ENCODE measurements at regions not wholly inside any gene's neighbourhood (a gene's known extent, or its start where the extent isn't known, plus 50 kb on each side); places are given as distances from the start of the nearest gene placed in this dataset.
"Not testable (repeated sequence)": the region's sequence is repeated elsewhere in the genome, so short reads cannot be mapped to it uniquely, and the experiment has no call there.

GRCh38 chr17:5763595-5764306 is 179.4 kb upstream of the NLRP1 start:
- no peak for DNase-seq
- Histone ChIP-seq H3K27ac (no peak overlapping the region), H3K9me2 (ENCODE audit: insufficient read depth) (no peaks in the 10 kb centered on the region), H3K79me2 (ENCODE audit: low read depth) (no peaks in the 10 kb centered on the region), H3K27me3 (ENCODE audit: insufficient read depth, low read depth) (peaks cover 95% of the 10 kb centered on the region), H3K9me3 (ENCODE audit: insufficient read depth, low read depth) (no peaks in the 10 kb centered on the region), H3K4me3 (no peak overlapping the region), H3K4me1 (replicated peaks; ENCODE audit: insufficient read depth) (no peaks in the 10 kb centered on the region), H3F3A (ENCODE audit: insufficient read depth, low read depth) (no peaks in the 10 kb centered on the region), H3K4me2 (no peak overlapping the region), H3K36me3 (ENCODE audit: low read depth) (no peaks in the 10 kb centered on the region), H2AFZ (no peak overlapping the region), H4K20me1 (ENCODE audit: insufficient read depth) (no peaks in the 10 kb centered on the region)
- CTCF ChIA-PET, result no interaction called here
- intact Hi-C loops (cut with micrococcal nuclease; ENCODE audit: unreplicated experiment), result no loop called here
- no TSS peak for BruUV-seq (replicated peaks)
- TF ChIP-seq EZH2 (IDR thresholded peaks at IDR 0.05; ENCODE audit: low read depth) (no peak), CTCF (conservative IDR thresholded peaks at IDR 0.05) (no peak)
- POLR2A ChIA-PET (ENCODE audit: unreplicated experiment), result no interaction called here

GRCh38 chr17:5769593-5770354 is 185.5 kb upstream of the NLRP1 start:
- H3K36me3 ChIP-seq (ENCODE audit: low read depth), result no peaks in the 10 kb centered on the region
- no peak overlapping the region for H3K4me2 ChIP-seq
- H3K27ac ChIP-seq, result no peak overlapping the region
- H3K79me2 ChIP-seq (ENCODE audit: low read depth), result no peaks in the 10 kb centered on the region
- intact Hi-C loops (cut with micrococcal nuclease; ENCODE audit: unreplicated experiment), result no loop called here
- no peaks in the 10 kb centered on the region for H3F3A ChIP-seq (ENCODE audit: insufficient read depth, low read depth)
- ChIA-PET CTCF (no interaction called here), POLR2A (ENCODE audit: unreplicated experiment) (no interaction called here)
- no peaks in the 10 kb centered on the region for H3K9me2 ChIP-seq (ENCODE audit: insufficient read depth)
- BruUV-seq (replicated peaks), result no TSS peak
- H4K20me1 ChIP-seq (ENCODE audit: insufficient read depth), result no peaks in the 10 kb centered on the region
- H3K4me1 ChIP-seq (replicated peaks; ENCODE audit: insufficient read depth), result no peaks in the 10 kb centered on the region
- no peak overlapping the region for H2AFZ ChIP-seq
- no peaks in the 10 kb centered on the region for H3K9me3 ChIP-seq (ENCODE audit: insufficient read depth, low read depth)
- H3K4me3 ChIP-seq, result no peak overlapping the region
- H3K27me3 ChIP-seq (ENCODE audit: insufficient read depth, low read depth), result peaks cover 76% of the 10 kb centered on the region
- no peak for DNase-seq
- TF ChIP-seq EZH2 (IDR thresholded peaks at IDR 0.05; ENCODE audit: low read depth), result no peak; the same call in 1 of the 2 replicates
- no peak for TF ChIP-seq CTCF (conservative IDR thresholded peaks at IDR 0.05)

GRCh38 chr17:5770441-5771270 is 186.3 kb upstream of the NLRP1 start:
- TF ChIP-seq CTCF (conservative IDR thresholded peaks at IDR 0.05) (no peak), EZH2 (IDR thresholded peaks at IDR 0.05; ENCODE audit: low read depth) (no peak)
- intact Hi-C loops (cut with micrococcal nuclease; ENCODE audit: unreplicated experiment), result no loop called here
- H3K4me3 ChIP-seq, result no peak overlapping the region
- H3K9me3 ChIP-seq (ENCODE audit: insufficient read depth, low read depth), result no peaks in the 10 kb centered on the region
- H3F3A ChIP-seq (ENCODE audit: insufficient read depth, low read depth), result no peaks in the 10 kb centered on the region
- CTCF ChIA-PET, result interaction anchor here (0.6 kb wide), 1 partner anchor 1433 kb away, joined by 4 read pairs; no protein-coding TSS in a partner anchor
- no peak overlapping the region for H2AFZ ChIP-seq
- no peak for DNase-seq
- peaks cover 78% of the 10 kb centered on the region for H3K27me3 ChIP-seq (ENCODE audit: insufficient read depth, low read depth)
- H3K4me1 ChIP-seq (replicated peaks; ENCODE audit: insufficient read depth), result 0 out of 2 replicates have a peak, but pooled peaks cover 1% of the 10 kb centered on the region
- no peak overlapping the region for H3K4me2 ChIP-seq
- H3K79me2 ChIP-seq (ENCODE audit: low read depth), result no peaks in the 10 kb centered on the region
- no peaks in the 10 kb centered on the region; the same call in 1 of the 2 replicates for H4K20me1 ChIP-seq (ENCODE audit: insufficient read depth)
- POLR2A ChIA-PET (ENCODE audit: unreplicated experiment), result no interaction called here
- no peaks in the 10 kb centered on the region for H3K36me3 ChIP-seq (ENCODE audit: low read depth)
- no peak overlapping the region for H3K27ac ChIP-seq
- no TSS peak for BruUV-seq (replicated peaks)
- H3K9me2 ChIP-seq (ENCODE audit: insufficient read depth), result no peaks in the 10 kb centered on the region

GRCh38 chr17:5771271-5771577 is 186.9 kb upstream of the NLRP1 start:
- H2AFZ ChIP-seq; H3K4me3 ChIP-seq; H3K36me3 ChIP-seq (ENCODE audit: low read depth); intact Hi-C loops (cut with micrococcal nuclease; ENCODE audit: unreplicated experiment); H3K79me2 ChIP-seq (ENCODE audit: low read depth); H3K4me1 ChIP-seq (replicated peaks; ENCODE audit: insufficient read depth); BruUV-seq (replicated peaks); DNase-seq; POLR2A ChIA-PET (ENCODE audit: unreplicated experiment); H3K9me3 ChIP-seq (ENCODE audit: insufficient read depth, low read depth); H3K4me2 ChIP-seq; H3K27ac ChIP-seq; H3F3A ChIP-seq (ENCODE audit: insufficient read depth, low read depth); H3K9me2 ChIP-seq (ENCODE audit: insufficient read depth); H4K20me1 ChIP-seq (ENCODE audit: insufficient read depth): not testable (repeated sequence)
- CTCF ChIA-PET, result interaction anchor here (0.6 kb wide), 1 partner anchor 1432 kb away, joined by 4 read pairs; no protein-coding TSS in a partner anchor
- H3K27me3 ChIP-seq (ENCODE audit: insufficient read depth, low read depth), result peaks cover 73% of the 10 kb centered on the region

- peaks cover 65% of the 10 kb centered on the region for H3K27me3 ChIP-seq (ENCODE audit: insufficient read depth, low read depth)
- H3K79me2 ChIP-seq (ENCODE audit: low read depth); H3K4me2 ChIP-seq; H3K9me3 ChIP-seq (ENCODE audit: insufficient read depth, low read depth); H3K27ac ChIP-seq; H3K36me3 ChIP-seq (ENCODE audit: low read depth); H3K9me2 ChIP-seq (ENCODE audit: insufficient read depth); H3K4me3 ChIP-seq; H3F3A ChIP-seq (ENCODE audit: insufficient read depth, low read depth); DNase-seq; CTCF ChIA-PET; intact Hi-C loops (cut with micrococcal nuclease; ENCODE audit: unreplicated experiment); H4K20me1 ChIP-seq (ENCODE audit: insufficient read depth); H3K4me1 ChIP-seq (replicated peaks; ENCODE audit: insufficient read depth); BruUV-seq (replicated peaks); H2AFZ ChIP-seq: not testable (repeated sequence)
- POLR2A ChIA-PET (ENCODE audit: unreplicated experiment), result interaction anchor here (0.7 kb wide), 1 partner anchor 1813 kb away, joined by 4 read pairs; no protein-coding TSS in a partner anchor
Observed at GRCh38 chr17:5772017-5772416, 187.7 kb upstream of the NLRP1 start.
